ENCODE measurements at regions not wholly inside any gene's neighbourhood (a gene's known extent, or its start where the extent isn't known, plus 50 kb on each side); places are given as distances from the start of the nearest gene placed in this dataset.

GRCh38 chrX:122091571-122091970, 1044.2 kb downstream of the GLUD2 start:
- Mint-ChIP-seq H3K27me3 (ENCODE audit: unreplicated experiment) (no peaks in the 10 kb centered on the region), H3K4me3 (ENCODE audit: low read depth, unreplicated experiment) (no peak overlapping the region), H3K4me1 (ENCODE audit: low read depth, unreplicated experiment) (no peaks in the 10 kb centered on the region), H3K36me3 (ENCODE audit: insufficient read depth, unreplicated experiment) (no peaks in the 10 kb centered on the region), H3K9me3 (ENCODE audit: low read depth, unreplicated experiment) (peaks cover 5% of the 10 kb centered on the region), H3K27ac (ENCODE audit: unreplicated experiment) (no peak overlapping the region)
- no TSS peak for BruUV-seq (replicated peaks)
- no peak for TF ChIP-seq CTCF (IDR thresholded peaks at IDR 0.05; ENCODE audit: unreplicated experiment)
- CTCF ChIA-PET, result no interaction called here
- intact Hi-C loops (cut with micrococcal nuclease; ENCODE audit: unreplicated experiment), result no loop called here
- DNase-seq, result no peak

- no peak for TF ChIP-seq CTCF (IDR thresholded peaks at IDR 0.05; ENCODE audit: unreplicated experiment)
- peaks cover 5% of the 10 kb centered on the region for H3K9me3 Mint-ChIP-seq (ENCODE audit: low read depth, unreplicated experiment)
- no peak for DNase-seq
- BruUV-seq (replicated peaks), result no TSS peak
- no peaks in the 10 kb centered on the region for H3K27me3 Mint-ChIP-seq (ENCODE audit: unreplicated experiment)
- no peaks in the 10 kb centered on the region for H3K36me3 Mint-ChIP-seq (ENCODE audit: insufficient read depth, unreplicated experiment)
- intact Hi-C loops (cut with micrococcal nuclease; ENCODE audit: unreplicated experiment), result no loop called here
- no peaks in the 10 kb centered on the region for H3K4me1 Mint-ChIP-seq (ENCODE audit: low read depth, unreplicated experiment)
- CTCF ChIA-PET, result no interaction called here
- H3K4me3 Mint-ChIP-seq (ENCODE audit: low read depth, unreplicated experiment), result no peak overlapping the region
- no peak overlapping the region for H3K27ac Mint-ChIP-seq (ENCODE audit: unreplicated experiment)
Measured at GRCh38 chrX:122092360-122092759, 1045.0 kb downstream of the GLUD2 start.

- CTCF ChIA-PET, result no interaction called here
- no peak overlapping the region for H3K27ac Mint-ChIP-seq (ENCODE audit: unreplicated experiment)
- intact Hi-C loops (cut with micrococcal nuclease; ENCODE audit: unreplicated experiment), result no loop called here
- no peak overlapping the region for H3K4me3 Mint-ChIP-seq (ENCODE audit: low read depth, unreplicated experiment)
- no peak for DNase-seq
- H3K4me1 Mint-ChIP-seq (ENCODE audit: low read depth, unreplicated experiment), result no peaks in the 10 kb centered on the region
- H3K27me3 Mint-ChIP-seq (ENCODE audit: unreplicated experiment), result no peaks in the 10 kb centered on the region
- BruUV-seq (replicated peaks), result no TSS peak
- no peak for TF ChIP-seq CTCF (IDR thresholded peaks at IDR 0.05; ENCODE audit: unreplicated experiment)
- H3K36me3 Mint-ChIP-seq (ENCODE audit: insufficient read depth, unreplicated experiment), result no peaks in the 10 kb centered on the region
- peaks cover 5% of the 10 kb centered on the region for H3K9me3 Mint-ChIP-seq (ENCODE audit: low read depth, unreplicated experiment)
Measured at GRCh38 chrX:122092978-122093377, 1045.6 kb downstream of the GLUD2 start.

- Mint-ChIP-seq H3K4me1 (ENCODE audit: low read depth, unreplicated experiment) (no peaks in the 10 kb centered on the region), H3K4me3 (ENCODE audit: low read depth, unreplicated experiment) (no peak overlapping the region), H3K27me3 (ENCODE audit: unreplicated experiment) (no peaks in the 10 kb centered on the region), H3K27ac (ENCODE audit: unreplicated experiment) (no peak overlapping the region), H3K36me3 (ENCODE audit: insufficient read depth, unreplicated experiment) (no peaks in the 10 kb centered on the region), H3K9me3 (ENCODE audit: low read depth, unreplicated experiment) (peaks cover 5% of the 10 kb centered on the region)
- BruUV-seq (replicated peaks), result no TSS peak
- no peak for TF ChIP-seq CTCF (IDR thresholded peaks at IDR 0.05; ENCODE audit: unreplicated experiment)
- CTCF ChIA-PET, result no interaction called here
- no peak for DNase-seq
- intact Hi-C loops (cut with micrococcal nuclease; ENCODE audit: unreplicated experiment), result no loop called here
Measured at GRCh38 chrX:122094611-122095010, 1047.2 kb downstream of the GLUD2 start.

- intact Hi-C loops (cut with micrococcal nuclease; ENCODE audit: unreplicated experiment), result no loop called here
- H3K4me3 Mint-ChIP-seq (ENCODE audit: low read depth, unreplicated experiment), result no peak overlapping the region
- no TSS peak for BruUV-seq (replicated peaks)
- H3K4me1 Mint-ChIP-seq (ENCODE audit: low read depth, unreplicated experiment), result no peaks in the 10 kb centered on the region
- no peaks in the 10 kb centered on the region for H3K9me3 Mint-ChIP-seq (ENCODE audit: low read depth, unreplicated experiment)
- TF ChIP-seq CTCF (IDR thresholded peaks at IDR 0.05; ENCODE audit: unreplicated experiment), result no peak
- H3K27ac Mint-ChIP-seq (ENCODE audit: unreplicated experiment), result no peak overlapping the region
- H3K36me3 Mint-ChIP-seq (ENCODE audit: insufficient read depth, unreplicated experiment), result no peaks in the 10 kb centered on the region
- DNase-seq, result no peak
- no peaks in the 10 kb centered on the region for H3K27me3 Mint-ChIP-seq (ENCODE audit: unreplicated experiment)
- CTCF ChIA-PET, result no interaction called here
Measured at GRCh38 chrX:122113376-122113775, 1066.0 kb downstream of the GLUD2 start.
